ENCODE measurements at regions not wholly inside any gene's neighbourhood (a gene's known extent, or its start where the extent isn't known, plus 50 kb on each side); places are given as distances from the start of the nearest gene placed in this dataset.

DNA sequence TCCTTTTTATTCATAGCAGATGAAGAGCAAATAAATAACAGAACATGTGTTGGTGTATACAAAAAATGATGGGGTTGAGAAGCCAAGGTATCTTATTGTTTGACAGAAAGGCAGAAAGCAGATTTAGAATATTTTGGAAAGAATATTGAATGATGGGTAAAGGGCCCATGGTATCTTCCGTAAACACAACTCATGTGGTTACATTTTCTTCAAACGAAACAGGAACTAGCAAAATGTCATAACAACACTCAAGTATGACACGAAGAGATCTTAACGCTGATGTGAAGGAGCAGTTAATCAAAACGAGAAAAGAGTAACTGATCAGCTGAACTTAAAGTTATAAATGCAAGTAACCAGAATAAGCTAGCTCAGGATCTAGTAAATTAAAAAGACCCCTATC, 195.7 kb upstream of the GK2 start:
- TF ChIP-seq POLR2AphosphoS5 (IDR thresholded peaks at IDR 0.05) = no peak
- no peak for TF ChIP-seq CTCF (IDR thresholded peaks at IDR 0.05)
- no peak for TF ChIP-seq POLR2A (IDR thresholded peaks at IDR 0.05)
